ENCODE measurements at regions not wholly inside any gene's neighbourhood (a gene's known extent, or its start where the extent isn't known, plus 50 kb on each side); places are given as distances from the start of the nearest gene placed in this dataset.

- DNase-seq (no peak), ATAC-seq (no peak)
- H3K4me3 Mint-ChIP-seq, result no peak overlapping the region
- H3K27me3 Mint-ChIP-seq (ENCODE audit: low read depth), result no peaks in the 10 kb centered on the region
- no peaks in the 10 kb centered on the region for H3K36me3 Mint-ChIP-seq (ENCODE audit: insufficient read depth)
- peaks cover 13% of the 10 kb centered on the region for H3K4me1 Mint-ChIP-seq (ENCODE audit: low read depth)
- no peaks in the 10 kb centered on the region for H3K9me3 Mint-ChIP-seq
Measured at GRCh38 chr12:24708718-24709117, 240.2 kb downstream of the BCAT1 start.

GRCh38 chr12:24708043-24708442 lies 240.9 kb downstream of the BCAT1 start:
- Mint-ChIP-seq H3K36me3 (ENCODE audit: insufficient read depth) (no peaks in the 10 kb centered on the region), H3K4me1 (ENCODE audit: low read depth) (peaks cover 13% of the 10 kb centered on the region), H3K9me3 (no peaks in the 10 kb centered on the region), H3K4me3 (no peak overlapping the region), H3K27me3 (ENCODE audit: low read depth) (no peaks in the 10 kb centered on the region)
- ATAC-seq (peak in 1 of 2 donors; percentile 53), DNase-seq (no peak)

GRCh38 chr12:24707334-24707733 lies 241.6 kb downstream of the BCAT1 start:
- no peak for ATAC-seq
- no peaks in the 10 kb centered on the region for H3K27me3 Mint-ChIP-seq (ENCODE audit: low read depth)
- peaks cover 13% of the 10 kb centered on the region for H3K4me1 Mint-ChIP-seq (ENCODE audit: low read depth)
- no peak for DNase-seq
- H3K9me3 Mint-ChIP-seq, result no peaks in the 10 kb centered on the region
- H3K36me3 Mint-ChIP-seq (ENCODE audit: insufficient read depth), result no peaks in the 10 kb centered on the region
- no peak overlapping the region for H3K4me3 Mint-ChIP-seq

- Mint-ChIP-seq H3K36me3 (ENCODE audit: insufficient read depth) (no peaks in the 10 kb centered on the region), H3K4me1 (ENCODE audit: low read depth) (peaks cover 13% of the 10 kb centered on the region), H3K27me3 (ENCODE audit: low read depth) (no peaks in the 10 kb centered on the region), H3K4me3 (no peak overlapping the region), H3K9me3 (no peaks in the 10 kb centered on the region)
- DNase-seq (no peak), ATAC-seq (no peak)
Measured at GRCh38 chr12:24705741-24706358, 243.1 kb downstream of the BCAT1 start.

- Mint-ChIP-seq H3K4me3 (no peak overlapping the region), H3K27me3 (ENCODE audit: low read depth) (no peaks in the 10 kb centered on the region)
- DNase-seq, result no peak
Measured at GRCh38 chr12:24705216-24705615, 243.7 kb downstream of the BCAT1 start.

GRCh38 chr12:24701343-24701742 lies 247.6 kb downstream of the BCAT1 start:
- peaks cover 10% of the 10 kb centered on the region for H3K4me1 Mint-ChIP-seq (ENCODE audit: low read depth)
- ATAC-seq (no peak), DNase-seq (no peak)
- no peaks in the 10 kb centered on the region for H3K36me3 Mint-ChIP-seq (ENCODE audit: insufficient read depth)
- no peaks in the 10 kb centered on the region for H3K27me3 Mint-ChIP-seq (ENCODE audit: low read depth)
- no peak overlapping the region for H3K4me3 Mint-ChIP-seq
- H3K9me3 Mint-ChIP-seq, result no peaks in the 10 kb centered on the region

More at GRCh38 chr12:24705216-24705615, 243.7 kb downstream of the BCAT1 start:
- H3K9me3 Mint-ChIP-seq, result no peaks in the 10 kb centered on the region
- no peak for ATAC-seq
- no peaks in the 10 kb centered on the region for H3K36me3 Mint-ChIP-seq (ENCODE audit: insufficient read depth)
- peaks cover 10% of the 10 kb centered on the region for H3K4me1 Mint-ChIP-seq (ENCODE audit: low read depth)

- Mint-ChIP-seq H3K9me3 (no peaks in the 10 kb centered on the region), H3K4me3 (no peak overlapping the region), H3K27me3 (ENCODE audit: low read depth) (no peaks in the 10 kb centered on the region), H3K36me3 (ENCODE audit: insufficient read depth) (no peaks in the 10 kb centered on the region), H3K4me1 (ENCODE audit: low read depth) (no peaks in the 10 kb centered on the region)
- DNase-seq (no peak), ATAC-seq (no peak)
Measured at GRCh38 chr12:24698972-24699371, 249.9 kb downstream of the BCAT1 start.

GRCh38 chr12:24697769-24698168 lies 251.1 kb downstream of the BCAT1 start:
- H3K4me3 Mint-ChIP-seq, result no peak overlapping the region

GRCh38 chr12:24697295-24697694 lies 251.6 kb downstream of the BCAT1 start:
- Mint-ChIP-seq H3K9me3 (no peaks in the 10 kb centered on the region), H3K36me3 (ENCODE audit: insufficient read depth) (no peaks in the 10 kb centered on the region), H3K27me3 (ENCODE audit: low read depth) (no peaks in the 10 kb centered on the region), H3K4me1 (ENCODE audit: low read depth) (no peaks in the 10 kb centered on the region), H3K4me3 (no peak overlapping the region)
- DNase-seq, result no peak
- ATAC-seq, result no peak

More at GRCh38 chr12:24697769-24698168, 251.1 kb downstream of the BCAT1 start:
- ATAC-seq, result peak in 1 of 2 donors; percentile 25
- H3K36me3 Mint-ChIP-seq (ENCODE audit: insufficient read depth), result no peaks in the 10 kb centered on the region
- H3K9me3 Mint-ChIP-seq, result no peaks in the 10 kb centered on the region
- no peaks in the 10 kb centered on the region for H3K27me3 Mint-ChIP-seq (ENCODE audit: low read depth)
- DNase-seq, result no peak
- no peaks in the 10 kb centered on the region for H3K4me1 Mint-ChIP-seq (ENCODE audit: low read depth)

- Mint-ChIP-seq H3K4me3 (no peak overlapping the region), H3K4me1 (ENCODE audit: low read depth) (no peaks in the 10 kb centered on the region), H3K27me3 (ENCODE audit: low read depth) (no peaks in the 10 kb centered on the region), H3K36me3 (ENCODE audit: insufficient read depth) (no peaks in the 10 kb centered on the region), H3K9me3 (no peaks in the 10 kb centered on the region)
- ATAC-seq, result no peak
- no peak for DNase-seq
Measured at GRCh38 chr12:24696800-24697199, 252.1 kb downstream of the BCAT1 start.

GRCh38 chr12:24695657-24696329 lies 253.1 kb downstream of the BCAT1 start:
- no peak for DNase-seq
- Mint-ChIP-seq H3K4me3 (no peak overlapping the region), H3K27me3 (ENCODE audit: low read depth) (no peaks in the 10 kb centered on the region), H3K9me3 (no peaks in the 10 kb centered on the region), H3K36me3 (ENCODE audit: insufficient read depth) (no peaks in the 10 kb centered on the region), H3K4me1 (ENCODE audit: low read depth) (no peaks in the 10 kb centered on the region)
- no peak for ATAC-seq

- no peak for DNase-seq
- H3K27me3 Mint-ChIP-seq (ENCODE audit: low read depth), result no peaks in the 10 kb centered on the region
- no peak for ATAC-seq
- no peaks in the 10 kb centered on the region for H3K9me3 Mint-ChIP-seq
- H3K4me1 Mint-ChIP-seq (ENCODE audit: low read depth), result no peaks in the 10 kb centered on the region
- H3K4me3 Mint-ChIP-seq, result no peak overlapping the region
- no peaks in the 10 kb centered on the region for H3K36me3 Mint-ChIP-seq (ENCODE audit: insufficient read depth)
Measured at GRCh38 chr12:24695103-24695502, 253.8 kb downstream of the BCAT1 start.

- Mint-ChIP-seq H3K27me3 (ENCODE audit: low read depth) (no peaks in the 10 kb centered on the region), H3K9me3 (no peaks in the 10 kb centered on the region), H3K4me3 (no peak overlapping the region), H3K36me3 (ENCODE audit: insufficient read depth) (no peaks in the 10 kb centered on the region), H3K4me1 (ENCODE audit: low read depth) (no peaks in the 10 kb centered on the region)
- ATAC-seq, result no peak
- no peak for DNase-seq
Measured at GRCh38 chr12:24688601-24689000, 260.3 kb downstream of the BCAT1 start.

- no peaks in the 10 kb centered on the region for H3K9me3 Mint-ChIP-seq
- H3K36me3 Mint-ChIP-seq (ENCODE audit: insufficient read depth), result no peaks in the 10 kb centered on the region
- no peaks in the 10 kb centered on the region for H3K4me1 Mint-ChIP-seq (ENCODE audit: low read depth)
- no peaks in the 10 kb centered on the region for H3K27me3 Mint-ChIP-seq (ENCODE audit: low read depth)
- no peak for ATAC-seq
- no peak for DNase-seq
- H3K4me3 Mint-ChIP-seq, result no peak overlapping the region
Measured at GRCh38 chr12:24681570-24681969, 267.3 kb downstream of the BCAT1 start.

- no peak for DNase-seq
- no peak for ATAC-seq
- Mint-ChIP-seq H3K27me3 (ENCODE audit: low read depth) (no peaks in the 10 kb centered on the region), H3K4me3 (no peak overlapping the region), H3K36me3 (ENCODE audit: insufficient read depth) (no peaks in the 10 kb centered on the region), H3K9me3 (no peaks in the 10 kb centered on the region), H3K4me1 (ENCODE audit: low read depth) (no peaks in the 10 kb centered on the region)
Measured at GRCh38 chr12:24679126-24679525, 269.8 kb downstream of the BCAT1 start.
